ENCODE measurements at regions not wholly inside any gene's neighbourhood (a gene's known extent, or its start where the extent isn't known, plus 50 kb on each side); places are given as distances from the start of the nearest gene placed in this dataset.

DNA sequence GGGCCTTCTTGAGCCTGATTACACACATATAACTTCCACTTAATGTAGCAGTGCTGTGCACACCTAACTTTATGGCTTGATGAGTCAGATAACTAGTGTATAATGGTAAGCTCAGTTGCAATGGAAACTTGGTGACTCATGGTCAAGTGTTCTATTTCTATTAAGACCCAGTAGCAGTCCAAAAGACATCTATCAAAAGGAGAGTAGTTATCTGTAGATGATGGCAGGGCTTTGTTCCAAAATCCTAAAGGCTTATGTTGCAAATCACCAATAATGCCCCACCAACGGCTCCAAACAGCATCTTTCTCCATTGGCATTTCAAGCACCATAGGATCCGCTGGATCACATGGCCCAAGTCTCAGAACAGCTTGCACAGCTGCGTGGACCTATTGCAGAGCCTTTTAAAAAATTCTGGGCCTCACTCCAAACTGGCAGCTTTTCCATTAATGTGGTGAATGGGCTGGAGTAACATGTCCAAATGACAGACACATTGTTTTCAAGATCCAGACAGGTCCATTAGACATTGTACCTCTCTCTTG, 566.8 kb upstream of the USP24 start:
- Histone ChIP-seq H3K27me3 (replicated peaks; ENCODE audit: control insufficient read depth, insufficient read depth, low read length) (no peaks in the 10 kb centered on the region), H3K36me3 (ENCODE audit: control insufficient read depth, insufficient read depth, low read length) (no peaks in the 10 kb centered on the region), H3K4me3 (replicated peaks; ENCODE audit: low read depth, low read length) (no peak overlapping the region)
- TF ChIP-seq, protein P1, sequence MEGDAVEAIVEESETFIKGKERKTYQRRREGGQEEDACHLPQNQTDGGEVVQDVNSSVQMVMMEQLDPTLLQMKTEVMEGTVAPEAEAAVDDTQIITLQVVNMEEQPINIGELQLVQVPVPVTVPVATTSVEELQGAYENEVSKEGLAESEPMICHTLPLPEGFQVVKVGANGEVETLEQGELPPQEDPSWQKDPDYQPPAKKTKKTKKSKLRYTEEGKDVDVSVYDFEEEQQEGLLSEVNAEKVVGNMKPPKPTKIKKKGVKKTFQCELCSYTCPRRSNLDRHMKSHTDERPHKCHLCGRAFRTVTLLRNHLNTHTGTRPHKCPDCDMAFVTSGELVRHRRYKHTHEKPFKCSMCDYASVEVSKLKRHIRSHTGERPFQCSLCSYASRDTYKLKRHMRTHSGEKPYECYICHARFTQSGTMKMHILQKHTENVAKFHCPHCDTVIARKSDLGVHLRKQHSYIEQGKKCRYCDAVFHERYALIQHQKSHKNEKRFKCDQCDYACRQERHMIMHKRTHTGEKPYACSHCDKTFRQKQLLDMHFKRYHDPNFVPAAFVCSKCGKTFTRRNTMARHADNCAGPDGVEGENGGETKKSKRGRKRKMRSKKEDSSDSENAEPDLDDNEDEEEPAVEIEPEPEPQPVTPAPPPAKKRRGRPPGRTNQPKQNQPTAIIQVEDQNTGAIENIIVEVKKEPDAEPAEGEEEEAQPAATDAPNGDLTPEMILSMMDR (IDR thresholded peaks at IDR 0.05; ENCODE audit: insufficient read depth, low read length, poor library complexity, severe bottlenecking): no peak
- no peak for DNase-seq (ENCODE audit: extremely low read depth, insufficient read length)

DNA sequence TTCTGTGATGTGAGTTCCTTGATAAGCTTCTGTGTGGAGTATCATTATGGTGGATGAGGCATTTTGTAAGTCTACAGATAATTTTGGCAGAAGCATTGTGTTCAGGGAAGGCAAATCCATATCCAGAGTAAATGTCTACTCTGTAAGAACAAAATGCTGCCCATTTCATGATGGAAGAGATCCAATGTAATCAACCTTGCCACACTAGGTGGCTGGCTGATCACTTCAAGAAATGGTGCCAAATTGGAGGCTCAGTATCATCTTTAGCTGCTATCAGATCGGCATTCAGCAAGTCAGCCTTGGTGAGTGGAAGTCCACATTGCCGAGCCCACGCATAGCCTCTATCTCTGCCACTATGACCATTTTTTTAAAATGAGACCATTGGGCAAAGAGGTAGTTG, 565.8 kb upstream of the USP24 start:
- no peak overlapping the region for H3K4me3 ChIP-seq (replicated peaks; ENCODE audit: low read depth, low read length)
- H3K27me3 ChIP-seq (replicated peaks; ENCODE audit: control insufficient read depth, insufficient read depth, low read length): no peaks in the 10 kb centered on the region
- TF ChIP-seq, protein P1 (IDR thresholded peaks at IDR 0.05; ENCODE audit: insufficient read depth, low read length, poor library complexity, severe bottlenecking): no peak
- no peak for DNase-seq (ENCODE audit: extremely low read depth, insufficient read length)
- no peaks in the 10 kb centered on the region for H3K36me3 ChIP-seq (ENCODE audit: control insufficient read depth, insufficient read depth, low read length)

DNA sequence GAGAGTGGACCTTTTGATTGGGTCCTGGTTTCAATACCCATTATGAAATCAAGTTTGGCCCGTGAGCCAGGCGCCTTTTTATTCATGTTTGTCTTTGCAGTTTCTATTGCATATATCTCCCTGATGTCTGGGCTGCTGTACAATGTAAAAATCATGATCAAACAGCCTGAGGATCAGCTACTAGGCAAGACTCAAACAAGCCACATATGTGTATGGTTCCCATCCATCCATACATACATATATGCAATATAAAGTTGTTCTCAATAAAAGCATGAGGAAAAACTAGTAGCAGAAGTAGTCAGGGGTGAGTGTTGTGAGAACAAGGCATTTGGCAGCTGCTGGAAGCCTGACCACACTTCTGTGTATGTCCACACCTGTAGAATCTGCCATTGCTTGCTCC, 562.4 kb upstream of the USP24 start:
- no peak for DNase-seq (ENCODE audit: extremely low read depth, insufficient read length)
- Histone ChIP-seq H3K36me3 (ENCODE audit: control insufficient read depth, insufficient read depth, low read length) (no peaks in the 10 kb centered on the region), H3K27me3 (replicated peaks; ENCODE audit: control insufficient read depth, insufficient read depth, low read length) (no peaks in the 10 kb centered on the region), H3K4me3 (replicated peaks; ENCODE audit: low read depth, low read length) (no peak overlapping the region)
- TF ChIP-seq, protein P1 (IDR thresholded peaks at IDR 0.05; ENCODE audit: insufficient read depth, low read length, poor library complexity, severe bottlenecking): no peak

DNA sequence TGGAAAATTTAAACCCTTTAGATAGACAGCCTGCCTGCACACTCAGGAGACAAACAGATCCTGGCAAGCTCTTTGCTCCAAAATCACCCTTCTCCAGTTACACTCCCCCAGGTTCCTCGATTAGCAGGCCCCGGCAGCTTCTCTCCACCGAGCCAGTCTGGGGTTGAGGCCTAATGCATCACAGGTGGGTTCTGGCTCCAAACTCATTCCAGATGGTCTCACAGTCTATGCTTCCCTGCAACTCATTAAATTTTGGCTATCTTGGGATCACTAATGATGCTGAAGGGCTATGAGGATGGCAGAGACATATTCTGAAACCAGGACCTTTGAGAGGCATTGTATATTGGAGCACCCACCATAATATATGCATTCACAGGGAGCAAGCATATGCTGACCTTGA, 559.8 kb upstream of the USP24 start:
- no peaks in the 10 kb centered on the region for H3K36me3 ChIP-seq (ENCODE audit: control insufficient read depth, insufficient read depth, low read length)
- TF ChIP-seq, protein P1 (IDR thresholded peaks at IDR 0.05; ENCODE audit: insufficient read depth, low read length, poor library complexity, severe bottlenecking): no peak
- no peaks in the 10 kb centered on the region for H3K27me3 ChIP-seq (replicated peaks; ENCODE audit: control insufficient read depth, insufficient read depth, low read length)
- no peak overlapping the region for H3K4me3 ChIP-seq (replicated peaks; ENCODE audit: low read depth, low read length)
- no peak for DNase-seq (ENCODE audit: extremely low read depth, insufficient read length)

DNA sequence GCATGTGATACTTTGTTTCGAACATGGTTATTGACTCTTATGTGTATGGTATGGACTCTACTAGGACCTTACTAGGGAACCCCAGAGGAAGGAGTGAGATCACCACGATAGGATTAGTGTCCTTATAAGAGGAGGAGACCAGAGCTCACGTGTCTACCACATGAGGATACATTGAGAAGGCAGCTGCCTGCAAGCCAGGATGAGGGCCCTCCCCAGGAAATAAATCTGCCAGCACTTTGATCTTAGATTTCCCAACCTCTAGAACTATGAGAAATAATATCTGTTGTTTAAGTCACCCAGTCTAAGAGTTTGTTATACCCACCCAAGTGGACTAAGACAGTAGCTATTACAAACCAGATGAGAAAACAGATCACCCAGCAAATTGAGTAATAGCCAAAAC, 559.3 kb upstream of the USP24 start:
- no peak for DNase-seq (ENCODE audit: extremely low read depth, insufficient read length)
- no peak overlapping the region for H3K4me3 ChIP-seq (replicated peaks; ENCODE audit: low read depth, low read length)
- TF ChIP-seq, protein P1 (IDR thresholded peaks at IDR 0.05; ENCODE audit: insufficient read depth, low read length, poor library complexity, severe bottlenecking): no peak
- H3K36me3 ChIP-seq (ENCODE audit: control insufficient read depth, insufficient read depth, low read length): no peaks in the 10 kb centered on the region
- no peaks in the 10 kb centered on the region for H3K27me3 ChIP-seq (replicated peaks; ENCODE audit: control insufficient read depth, insufficient read depth, low read length)

Data from GM06990 (cell line).